ENCODE measurements at regions not wholly inside any gene's neighbourhood (a gene's known extent, or its start where the extent isn't known, plus 50 kb on each side); places are given as distances from the start of the nearest gene placed in this dataset.
A peak's percentile ranks its signal among the peaks of the same experiment; 100 is the strongest.
"Not testable (repeated sequence)": the region's sequence is repeated elsewhere in the genome, so short reads cannot be mapped to it uniquely, and the experiment has no call there.

- peak; percentile 46 to 63 (median 53) for ATAC-seq
- H3K27me3 ChIP-seq (ENCODE audit: control insufficient read depth, insufficient read depth, low read length) = peaks cover 3% of the 10 kb centered on the region
- peaks cover 14% of the 10 kb centered on the region for H3K9me3 ChIP-seq (ENCODE audit: control insufficient read depth, insufficient read depth, low read length)
- Mint-ChIP-seq H3K4me1 (peaks cover 23 to 30% of the 10 kb centered on the region in 2 donors), H3K36me3 (no peaks in the 10 kb centered on the region), H3K27ac (peak overlapping the region; percentile 85 to 86), H3K27me3 (ENCODE audit: low read depth in 2 of 2) (peaks cover 0 to 12% of the 10 kb centered on the region in 2 donors), H3K4me3 (peak overlapping the region; percentile 33), H3K9me3 (peaks cover 7 to 10% of the 10 kb centered on the region in 2 donors)
- H3K4me3 ChIP-seq (ENCODE audit: low read length) = no peak overlapping the region
- peak overlapping the region; percentile 94 for H3K27ac ChIP-seq (ENCODE audit: low read length)
- 72% methylated on average over 17 of the region's 17 CpGs for WGBS (ENCODE audit: insufficient coverage)
- H3K36me3 ChIP-seq (ENCODE audit: control insufficient read depth, insufficient read depth, low read length) = no peaks in the 10 kb centered on the region
- intact Hi-C loops (cut with micrococcal nuclease) = loop anchor here (1.0 kb wide), 1 partner anchor 36 kb away; no protein-coding TSS in a partner anchor
- peak; percentile 28 to 62 for DNase-seq
- TF ChIP-seq CTCF (IDR thresholded peaks at IDR 0.05) = no peak
- peaks cover 32% of the 10 kb centered on the region for H3K4me1 ChIP-seq (ENCODE audit: control insufficient read depth, insufficient read depth, low read length)
Observed at GRCh38 chr16:85518398-85519049, 94.6 kb upstream of the GSE1 start.

GRCh38 chr16:85519050-85519440, 94.1 kb upstream of the GSE1 start:
- H3K27ac ChIP-seq (ENCODE audit: low read length) = peak overlapping the region; percentile 94
- not testable (repeated sequence) for H3K36me3 Mint-ChIP-seq; H3K27me3 ChIP-seq (ENCODE audit: control insufficient read depth, insufficient read depth, low read length); H3K36me3 ChIP-seq (ENCODE audit: control insufficient read depth, insufficient read depth, low read length); H3K9me3 Mint-ChIP-seq; H3K4me3 ChIP-seq (ENCODE audit: low read length)
- Mint-ChIP-seq H3K27me3 (ENCODE audit: low read depth in 2 of 2) (peaks cover 0 to 12% of the 10 kb centered on the region in 2 donors), H3K4me1 (peaks cover 23 to 30% of the 10 kb centered on the region in 2 donors), H3K4me3 (peak overlapping the region; percentile 33), H3K27ac (peak overlapping the region; percentile 85 to 86)
- peaks cover 32% of the 10 kb centered on the region for H3K4me1 ChIP-seq (ENCODE audit: control insufficient read depth, insufficient read depth, low read length)
- intact Hi-C loops (cut with micrococcal nuclease) = loop anchor here (1.0 kb wide), 1 partner anchor 35 kb away; no protein-coding TSS in a partner anchor
- H3K9me3 ChIP-seq (ENCODE audit: control insufficient read depth, insufficient read depth, low read length) = peaks cover 14% of the 10 kb centered on the region
- WGBS (ENCODE audit: insufficient coverage) = 34% methylated on average over 3 of the region's 5 CpGs
- peak in 1 of 2 donors; percentile 60 for DNase-seq
- ATAC-seq = peak; percentile 41 to 75 (median 52)

- no peak for TF ChIP-seq CTCF (IDR thresholded peaks at IDR 0.05)
- Mint-ChIP-seq H3K27me3 (ENCODE audit: low read depth in 2 of 2) (peaks cover 0 to 12% of the 10 kb centered on the region in 2 donors), H3K9me3 (peaks cover 7 to 10% of the 10 kb centered on the region in 2 donors), H3K4me3 (peak overlapping the region; percentile 65), H3K4me1 (peaks cover 23 to 30% of the 10 kb centered on the region in 2 donors), H3K36me3 (no peaks in the 10 kb centered on the region), H3K27ac (peak overlapping the region; percentile 85 to 86)
- 80% methylated on average over 7 of the region's 7 CpGs for WGBS (ENCODE audit: insufficient coverage)
- Histone ChIP-seq H3K27ac (ENCODE audit: low read length) (peak overlapping the region; percentile 94), H3K27me3 (ENCODE audit: control insufficient read depth, insufficient read depth, low read length) (no peaks in the 10 kb centered on the region), H3K4me1 (ENCODE audit: control insufficient read depth, insufficient read depth, low read length) (peaks cover 37% of the 10 kb centered on the region), H3K4me3 (ENCODE audit: low read length) (no peak overlapping the region), H3K36me3 (ENCODE audit: control insufficient read depth, insufficient read depth, low read length) (no peaks in the 10 kb centered on the region), H3K9me3 (ENCODE audit: control insufficient read depth, insufficient read depth, low read length) (peaks cover 14% of the 10 kb centered on the region)
- intact Hi-C loops (cut with micrococcal nuclease) = loop anchor here (1.0 to 5.0 kb wide), 2 partner anchors 35 to 48 kb away; no protein-coding TSS in a partner anchor
- DNase-seq (peak; percentile 51 to 63), ATAC-seq (peak in 2 of 3 donors; percentile 46 to 60)
Observed at GRCh38 chr16:85519540-85520231, 93.4 kb upstream of the GSE1 start.

- intact Hi-C loops (cut with micrococcal nuclease) = loop anchor here (5.0 kb wide), 1 partner anchor 46 kb away; no protein-coding TSS in a partner anchor
- H3K27ac Mint-ChIP-seq = peak overlapping the region; percentile 63 to 86
Observed at GRCh38 chr16:85520853-85521521, 92.1 kb upstream of the GSE1 start.

More at GRCh38 chr16:85520853-85521521, 92.1 kb upstream of the GSE1 start:
- Histone ChIP-seq H3K27ac (ENCODE audit: low read length) (no peak overlapping the region), H3K4me3 (ENCODE audit: low read length) (no peak overlapping the region), H3K36me3 (ENCODE audit: control insufficient read depth, insufficient read depth, low read length) (no peaks in the 10 kb centered on the region), H3K4me1 (ENCODE audit: control insufficient read depth, insufficient read depth, low read length) (peaks cover 42% of the 10 kb centered on the region), H3K27me3 (ENCODE audit: control insufficient read depth, insufficient read depth, low read length) (no peaks in the 10 kb centered on the region), H3K9me3 (ENCODE audit: control insufficient read depth, insufficient read depth, low read length) (peaks cover 14% of the 10 kb centered on the region)
- 91% methylated on average over 20 of the region's 20 CpGs for WGBS (ENCODE audit: insufficient coverage)
- H3K36me3 Mint-ChIP-seq = no peaks in the 10 kb centered on the region
- ATAC-seq = no peak
- no peak for DNase-seq
- peaks cover 23 to 30% of the 10 kb centered on the region in 2 donors for H3K4me1 Mint-ChIP-seq
- peaks cover 7 to 10% of the 10 kb centered on the region in 2 donors for H3K9me3 Mint-ChIP-seq
- no peak for TF ChIP-seq CTCF (IDR thresholded peaks at IDR 0.05)
- H3K27me3 Mint-ChIP-seq (ENCODE audit: low read depth in 2 of 2) = peaks cover 0 to 12% of the 10 kb centered on the region in 2 donors
- H3K4me3 Mint-ChIP-seq = peak overlapping the region; percentile 51
